NCI-H748 (cell line): ENCODE measurements at regions not wholly inside any gene's neighbourhood (a gene's known extent, or its start where the extent isn't known, plus 50 kb on each side); places are given as distances from the start of the nearest gene placed in this dataset.
"Not testable (repeated sequence)": the region's sequence is repeated elsewhere in the genome, so short reads cannot be mapped to it uniquely, and the experiment has no call there.

Source experiments
- DNase-seq: peaks from one replicate; lab custom pipeline; 2025; ENCODE audit not compliant: unreplicated experiment; lab: John Stamatoyannopoulos, UW

GRCh38 chr21:14903172-14903865 lies 161.5 kb downstream of the NRIP1 start:
- DNase-seq: no peak

- DNase-seq: no peak
Measured at GRCh38 chr21:14901482-14901958, 163.3 kb downstream of the NRIP1 start.

- no peak for DNase-seq
Measured at GRCh38 chr21:14900611-14901010, 164.2 kb downstream of the NRIP1 start.

GRCh38 chr21:14900058-14900457 lies 164.7 kb downstream of the NRIP1 start:
- no peak for DNase-seq

- no peak for DNase-seq
Measured at GRCh38 chr21:14895792-14896191, 169.0 kb downstream of the NRIP1 start.

GRCh38 chr21:14890141-14890540 lies 174.7 kb downstream of the NRIP1 start:
- no peak for DNase-seq

- peak; percentile 54 for DNase-seq
Measured at GRCh38 chr21:14889080-14889810, 175.6 kb downstream of the NRIP1 start.

GRCh38 chr21:14888202-14888601 lies 176.6 kb downstream of the NRIP1 start:
- peak; percentile 86 for DNase-seq

GRCh38 chr21:14886001-14886400 lies 178.8 kb downstream of the NRIP1 start:
- DNase-seq: no peak

- DNase-seq: no peak
Measured at GRCh38 chr21:14883351-14883750, 181.4 kb downstream of the NRIP1 start.

- not testable (repeated sequence) for DNase-seq
Measured at GRCh38 chr21:14882545-14882944, 182.3 kb downstream of the NRIP1 start.

GRCh38 chr21:14881863-14882499 lies 182.8 kb downstream of the NRIP1 start:
- DNase-seq: no peak

GRCh38 chr21:14880922-14881321 lies 183.9 kb downstream of the NRIP1 start:
- no peak for DNase-seq

GRCh38 chr21:14879458-14879857 lies 185.3 kb downstream of the NRIP1 start:
- DNase-seq: no peak

- DNase-seq: no peak
Measured at GRCh38 chr21:14878971-14879370, 185.8 kb downstream of the NRIP1 start.

- DNase-seq: no peak
Measured at GRCh38 chr21:14877581-14878228, 187.1 kb downstream of the NRIP1 start.

- no peak for DNase-seq
Measured at GRCh38 chr21:14876524-14876840, 188.3 kb downstream of the NRIP1 start.

- DNase-seq: no peak
Measured at GRCh38 chr21:14875704-14876523, 188.9 kb downstream of the NRIP1 start.

GRCh38 chr21:14875186-14875585 lies 189.6 kb downstream of the NRIP1 start:
- no peak for DNase-seq

GRCh38 chr21:14874379-14874778 lies 190.4 kb downstream of the NRIP1 start:
- no peak for DNase-seq

- DNase-seq: no peak
Measured at GRCh38 chr21:14871861-14872260, 192.9 kb downstream of the NRIP1 start.
